Neural cell (in vitro differentiated cells): ENCODE measurements at regions not wholly inside any gene's neighbourhood (a gene's known extent, or its start where the extent isn't known, plus 50 kb on each side); places are given as distances from the start of the nearest gene placed in this dataset.

Experiments
- CTCF ChIP-seq: fragments of 450-650 bp; IDR thresholded peaks from 2 replicates; pipeline ENCODE4 v1.5.1; 2014; ENCODE audit warnings: antibody characterized with exemption, mild to moderate bottlenecking, moderate library complexity; ENCODE audit not compliant: poor library complexity, severe bottlenecking
- EP300 ChIP-seq: fragments of 450-650 bp; conservative IDR thresholded peaks from 2 replicates; pipeline ENCODE4 v1.6.1; 2014; ENCODE audit warnings: antibody characterized with exemption, mild to moderate bottlenecking, moderate library complexity; ENCODE audit not compliant: poor library complexity, severe bottlenecking
- MXI1 ChIP-seq: fragments of 450-650 bp; conservative IDR thresholded peaks from 2 replicates; pipeline ENCODE4 v1.6.1; 2014; ENCODE audit warnings: antibody characterized with exemption, mild to moderate bottlenecking; ENCODE audit not compliant: poor library complexity, severe bottlenecking
- POLR2AphosphoS5 ChIP-seq: IDR thresholded peaks from 2 replicates; pipeline ENCODE4 v1.6.1; 2012

GRCh38 chr10:34024282-34024681 is 689.8 kb upstream of the NRP1 start:
- TF ChIP-seq MXI1: no peak
- TF ChIP-seq CTCF: no peak
- TF ChIP-seq POLR2AphosphoS5: no peak
- no peak for TF ChIP-seq EP300
